GM12878 (cell line): ENCODE measurements at regions not wholly inside any gene's neighbourhood (a gene's known extent, or its start where the extent isn't known, plus 50 kb on each side); places are given as distances from the start of the nearest gene placed in this dataset.

ENCODE experiments used
- ATAC-seq: fragments of 200-7000 bp; cut with Tn5 transposase; 3 replicates; pipeline ENCODE4 v1.9.1; 2020; ENCODE audit warnings: mild to moderate bottlenecking, moderate library complexity
- BruUV-seq: library from RNA; stranded (reverse); fragments of 400-500 nt; replicated peaks from 2 replicates; lab custom pipeline; 2021; lab: Mats Ljungman, UMichigan
- CTCF ChIA-PET: fragments of 300-600 bp; sonication (Branson Sonifier 250); formaldehyde crosslinking; extraction: SDS; loops from one replicate; lab custom pipeline; 2021; ENCODE audit warnings: inconsistent platforms; lab: Yijun Ruan, JAX
- POLR2A ChIA-PET: fragments of 350-600 bp; formaldehyde crosslinking; extraction: SDS; loops from one replicate; lab custom pipeline; 2021; ENCODE audit warnings: inconsistent platforms; lab: Charles Lee
- RAD21 ChIA-PET: fragments of 300-600 bp; sonication (Branson Sonifier 250); formaldehyde crosslinking; loops from one replicate; lab custom pipeline; 2023; ENCODE audit warnings: antibody characterized with exemption; ENCODE audit not compliant: unreplicated experiment; lab: Charles Lee
- SMC1A ChIA-PET: fragments of 300-600 bp; sonication (Branson Sonifier 250); formaldehyde crosslinking; loops from one replicate; lab custom pipeline; 2023; ENCODE audit not compliant: unreplicated experiment, uncharacterized antibody; lab: Charles Lee
- DNase-seq: peaks from one replicate; pipeline ENCODE4 v3.0.0-alpha.2; 2011; ENCODE audit warnings: low read depth, low spot score
- FAIRE-seq: peaks from 3 replicates; lab custom pipeline; 2011; peaks lifted over from hg19 to GRCh38; lab: Jason Lieb, UNC
- H2AFZ ChIP-seq: 2 replicates; pipeline ENCODE4 v1.6.0; 2011; ENCODE audit warnings: low read depth, low read length, control low read depth; ENCODE audit not compliant: control insufficient read depth
- H3K27ac ChIP-seq: 2 replicates; pipeline ENCODE4 v1.5.1; 2011; ENCODE audit warnings: control low read depth; ENCODE audit not compliant: control insufficient read depth, insufficient read depth
- H3K27me3 ChIP-seq, 2 experiments: replicated peaks in 1 of 2; 2 replicates each; pipeline versions ENCODE4 v1.6.0 to v1.6.1; 2011; ENCODE audit warnings: low read length in 1 of 2; ENCODE audit not compliant: control insufficient read depth in 2 of 2, insufficient read depth in 2 of 2
- H3K36me3 ChIP-seq, 2 experiments: 2 replicates each; pipeline ENCODE4 v1.5.1; 2011; ENCODE audit warnings: low read length in 1 of 2; ENCODE audit not compliant: control insufficient read depth in 2 of 2, insufficient read depth in 2 of 2
- H3K4me1 ChIP-seq: 2 replicates; pipeline ENCODE4 v1.6.1; 2011; ENCODE audit warnings: mild to moderate bottlenecking, low read length, moderate library complexity, mixed read lengths; ENCODE audit not compliant: control insufficient read depth, insufficient read depth
- H3K4me2 ChIP-seq: 2 replicates; pipeline ENCODE4 v1.6.0; 2011; ENCODE audit warnings: control low read depth; ENCODE audit not compliant: control insufficient read depth, insufficient read depth
- H3K4me3 ChIP-seq: fragments of 200-600 bp; sonication (generic); 2 replicates; pipeline ENCODE4 v1.5.1; 2016
- H3K79me2 ChIP-seq: 2 replicates; pipeline ENCODE4 v1.6.0; 2011; ENCODE audit warnings: low read length; ENCODE audit not compliant: control insufficient read depth, insufficient read depth
- H3K9ac ChIP-seq: 2 replicates; pipeline ENCODE4 v1.8.0; 2011; ENCODE audit warnings: low read length, control low read depth, mixed read lengths; ENCODE audit not compliant: control insufficient read depth, insufficient read depth
- H3K9me3 ChIP-seq: replicated peaks from 3 replicates; pipeline ENCODE4 v1.5.1; 2011; ENCODE audit warnings: mild to moderate bottlenecking, low read length; ENCODE audit not compliant: control insufficient read depth, insufficient read depth
- H4K20me1 ChIP-seq: 2 replicates; pipeline ENCODE4 v1.6.0; 2011; ENCODE audit not compliant: control insufficient read depth, insufficient read depth
- BMI1 ChIP-seq: fragments of 450-650 bp; IDR thresholded peaks from 2 replicates; pipeline ENCODE4 v1.6.1; 2016; ENCODE audit warnings: mild to moderate bottlenecking, moderate library complexity, borderline replicate concordance
- BRCA1 ChIP-seq: IDR thresholded peaks from 2 replicates; pipeline ENCODE4 v1.6.1; 2011; ENCODE audit warnings: low read depth, low read length, improper control_type of control experiment
- CHD4 ChIP-seq: fragments of 200-600 bp; sonication (generic); IDR thresholded peaks from 2 replicates; pipeline ENCODE4 v1.6.1; 2016; ENCODE audit warnings: mild to moderate bottlenecking
- EP300 ChIP-seq, 2 experiments: fragments of 150-350 bp in 1 of 2; IDR thresholded peaks; 2 replicates each; pipeline ENCODE4 v1.6.1; 2011 to 2012; ENCODE audit warnings: low read depth in 2 of 2, low read length in 2 of 2, borderline replicate concordance in 1 of 2, improper control_type of control experiment in 1 of 2, inconsistent platforms in 1 of 2; ENCODE audit not compliant: control insufficient read depth in 1 of 2
- FOXM1 ChIP-seq: IDR thresholded peaks from 2 replicates; pipeline ENCODE4 v1.6.1; 2012; ENCODE audit warnings: low read depth, mild to moderate bottlenecking, inconsistent platforms, low read length, moderate library complexity
- GABPA ChIP-seq: IDR thresholded peaks from 2 replicates; pipeline ENCODE4 v1.6.1; 2014; ENCODE audit warnings: antibody characterized with exemption, low read depth, mild to moderate bottlenecking, inconsistent platforms
- MTA2 ChIP-seq: fragments of 450-650 bp; IDR thresholded peaks from 2 replicates; pipeline ENCODE4 v1.6.1; 2016; ENCODE audit warnings: low read depth, mild to moderate bottlenecking, moderate library complexity
- MXI1 ChIP-seq: fragments of 150-350 bp; IDR thresholded peaks from 2 replicates; pipeline ENCODE4 v1.6.1; 2011; ENCODE audit warnings: low read depth, mild to moderate bottlenecking, inconsistent platforms, low read length, improper control_type of control experiment
- NFYA ChIP-seq: IDR thresholded peaks from 2 replicates; pipeline ENCODE4 v1.6.1; 2011; ENCODE audit warnings: low read depth, mild to moderate bottlenecking, low read length, improper control_type of control experiment, borderline replicate concordance
- POLR2A ChIP-seq: IDR thresholded peaks from 2 replicates; pipeline ENCODE4 v1.6.1; 2011; ENCODE audit warnings: low read depth, mild to moderate bottlenecking, low read length
- RFX5 ChIP-seq: IDR thresholded peaks from 2 replicates; pipeline ENCODE4 v1.6.1; 2011; ENCODE audit warnings: low read depth, low read length, improper control_type of control experiment
- SPI1 ChIP-seq: IDR thresholded peaks from 2 replicates; pipeline ENCODE4 v1.6.1; 2011; ENCODE audit warnings: low read depth, mild to moderate bottlenecking, low read length, moderate library complexity, borderline replicate concordance; ENCODE audit not compliant: insufficient read depth
- STAT1 ChIP-seq: fragments of 450-650 bp; conservative IDR thresholded peaks from 2 replicates; pipeline ENCODE4 v1.6.1; 2014; ENCODE audit warnings: antibody characterized with exemption, mild to moderate bottlenecking
- WRNIP1 ChIP-seq: IDR thresholded peaks from 2 replicates; pipeline ENCODE4 v1.6.1; 2011; ENCODE audit warnings: low read depth, low read length, improper control_type of control experiment, borderline replicate concordance
- ZBED1 ChIP-seq: IDR thresholded peaks from 2 replicates; pipeline ENCODE4 v1.6.1; 2016; ENCODE audit warnings: borderline replicate concordance
- ZNF217 ChIP-seq: fragments of 450-650 bp; IDR thresholded peaks from 2 replicates; pipeline ENCODE4 v1.6.1; 2017; ENCODE audit warnings: antibody characterized with exemption, mild to moderate bottlenecking
- ZNF24 ChIP-seq: fragments of 450-650 bp; IDR thresholded peaks from 2 replicates; pipeline ENCODE4 v1.6.1; 2017; ENCODE audit warnings: antibody characterized with exemption, mild to moderate bottlenecking
- WGBS: methylation state at CpG from one replicate; pipeline ENCODE4 v1.1.6; 2016; ENCODE audit warnings: low lambda C conversion rate; ENCODE audit not compliant: insufficient replicate concordance, insufficient coverage; ENCODE audit errors: missing lambda C conversion rate; 5-methylcytosine and 5-hydroxymethylcytosine counted together
- in situ Hi-C: fragments of 300-500 bp; cut with MboI; formaldehyde crosslinking; loops from 9 replicates; pipeline ENCODE4 v1.14.3; 2018; ENCODE audit warnings: mixed read lengths
- intact Hi-C: fragments of 100-400 bp; cut with micrococcal nuclease; formaldehyde crosslinking; loops from one replicate; pipeline ENCODE4 v1.14.2; 2022; ENCODE audit not compliant: unreplicated experiment

- TF ChIP-seq ZNF217 (no peak), RFX5 (no peak)
Observed at GRCh38 chr16:65339062-65339461, 217.2 kb upstream of the CDH11 start (continued).

- ChIA-PET RAD21 (no interaction called here), POLR2A (no interaction called here), CTCF (no interaction called here), SMC1A (no interaction called here)
- no peaks in the 10 kb centered on the region for H4K20me1 ChIP-seq
- no peak overlapping the region for H3K4me2 ChIP-seq
- ATAC-seq: no peak
- no peaks in the 10 kb centered on the region for H3K27me3 ChIP-seq
- H2AFZ ChIP-seq: no peak overlapping the region
- TF ChIP-seq BMI1: no peak
- no peak for TF ChIP-seq ZBED1
- no peak for TF ChIP-seq WRNIP1
- TF ChIP-seq NFYA: no peak
- no peak for TF ChIP-seq MXI1
- TF ChIP-seq ZNF24: no peak
- TF ChIP-seq STAT1: no peak
- no peak for TF ChIP-seq GABPA
- no peak for TF ChIP-seq SPI1
- no peak for TF ChIP-seq FOXM1
- TF ChIP-seq MTA2: no peak
- TF ChIP-seq EP300 (IDR thresholded peaks at IDR 0.05; ENCODE audit: borderline replicate concordance in 1 of 2, control insufficient read depth in 1 of 2, low read depth in 2 of 2, low read length in 2 of 2): no peak
- TF ChIP-seq BRCA1: no peak
- no peak for TF ChIP-seq CHD4
- no peak for TF ChIP-seq POLR2A
- BruUV-seq: no TSS peak
- no peaks in the 10 kb centered on the region for H3K9me3 ChIP-seq
- no peaks in the 10 kb centered on the region for H3K36me3 ChIP-seq
- intact Hi-C loops: no loop called here
- no peaks in the 10 kb centered on the region for H3K79me2 ChIP-seq
- 2% methylated on average over 2 of the region's 2 CpGs for WGBS
- no peaks in the 10 kb centered on the region for H3K4me1 ChIP-seq
- no peak for FAIRE-seq
- in situ Hi-C loops: no loop called here
- no peak overlapping the region for H3K27ac ChIP-seq
- no peak overlapping the region for H3K4me3 ChIP-seq
- DNase-seq: no peak
- H3K9ac ChIP-seq: no peak overlapping the region
Observed at GRCh38 chr16:65336160-65336559, 214.3 kb upstream of the CDH11 start.
